HG03354 (cell line): ENCODE measurements at regions not wholly inside any gene's neighbourhood (a gene's known extent, or its start where the extent isn't known, plus 50 kb on each side); places are given as distances from the start of the nearest gene placed in this dataset.

Experiments
- ATAC-seq: cut with Tn5 transposase; IDR thresholded peaks from one replicate; pipeline ENCODE4 v1.9.1; 2021; ENCODE audit warnings: mild to moderate bottlenecking; ENCODE audit not compliant: unreplicated experiment, poor library complexity, severe bottlenecking

DNA sequence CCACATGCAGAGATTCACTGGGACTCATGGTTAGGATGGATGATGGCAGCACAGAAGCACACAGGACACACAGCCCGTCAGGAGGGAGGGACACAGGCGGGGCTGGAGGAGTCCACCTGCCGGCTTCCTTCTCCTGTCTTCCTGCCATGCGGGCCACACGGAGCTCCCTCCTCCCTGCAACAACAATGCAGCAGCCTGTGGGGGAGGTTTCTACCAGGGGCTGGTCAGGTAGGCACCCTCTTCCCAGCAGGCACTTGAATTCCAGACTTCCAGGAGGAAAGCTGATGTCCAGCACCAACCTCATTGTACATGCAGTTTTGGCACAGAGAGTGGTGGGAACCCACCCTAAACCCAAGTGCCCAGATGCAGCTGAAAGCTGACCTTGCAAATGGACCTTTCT, 341.2 kb downstream of the GLRX3 start:
- no peak for ATAC-seq

DNA sequence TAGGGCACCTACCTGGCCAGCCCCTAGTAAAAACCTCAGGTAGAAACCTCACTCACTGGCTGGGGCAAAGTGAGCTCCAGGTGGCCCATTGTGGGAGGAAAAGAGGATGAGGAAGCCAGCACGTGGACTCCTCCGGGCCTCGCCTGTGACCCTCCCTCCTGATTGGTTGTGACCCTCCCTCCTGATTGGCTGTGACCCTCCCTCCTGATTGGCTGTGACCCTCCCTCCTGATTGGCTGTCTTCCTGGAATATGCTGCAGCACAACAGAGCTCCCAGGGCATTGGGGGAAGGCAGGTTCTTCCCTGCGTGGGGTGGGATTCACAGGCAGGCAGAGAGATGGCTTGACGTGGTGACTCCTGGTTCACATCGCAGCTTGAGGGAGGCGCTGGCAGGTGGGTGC, 343.0 kb downstream of the GLRX3 start:
- no peak for ATAC-seq

DNA sequence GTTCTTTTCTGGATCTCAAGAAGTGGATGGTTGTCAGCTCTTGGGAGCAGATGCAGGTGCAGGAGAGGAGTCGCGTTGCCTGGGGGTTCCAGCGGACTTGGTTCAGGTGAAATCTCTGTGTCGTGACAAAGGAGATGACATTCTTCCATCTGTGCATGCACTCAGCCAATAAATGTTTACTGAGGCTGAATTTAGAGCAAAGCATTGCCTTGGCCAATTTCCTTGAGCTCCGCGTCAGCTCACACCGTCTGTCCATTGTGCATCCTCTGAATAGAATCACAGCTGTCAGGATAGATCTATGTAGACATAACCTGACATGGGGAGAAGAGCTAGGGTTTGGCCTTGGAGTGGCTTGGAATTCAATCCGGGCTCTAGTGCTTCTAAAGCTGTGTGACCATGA, 343.7 kb downstream of the GLRX3 start:
- no peak for ATAC-seq

DNA sequence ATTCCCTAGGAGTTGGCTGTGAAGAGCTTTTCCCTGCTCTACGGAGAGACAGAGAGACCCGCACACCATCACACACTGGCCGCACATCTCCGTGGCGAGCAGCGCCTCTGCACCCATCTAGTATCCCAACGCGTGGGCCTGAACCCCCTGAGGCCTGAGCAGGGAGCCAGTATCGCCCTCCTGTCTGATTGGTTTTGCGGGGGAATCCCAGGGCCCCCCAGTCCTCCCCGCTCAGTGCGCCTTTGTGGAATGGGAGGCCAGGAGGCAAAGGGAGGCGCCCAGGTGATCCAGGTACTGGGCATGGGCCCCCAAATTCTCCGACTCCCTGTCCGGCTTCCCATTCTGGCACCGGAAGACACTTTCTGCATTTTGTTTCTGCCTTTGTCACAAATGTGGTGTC, 344.3 kb downstream of the GLRX3 start:
- no peak for ATAC-seq

DNA sequence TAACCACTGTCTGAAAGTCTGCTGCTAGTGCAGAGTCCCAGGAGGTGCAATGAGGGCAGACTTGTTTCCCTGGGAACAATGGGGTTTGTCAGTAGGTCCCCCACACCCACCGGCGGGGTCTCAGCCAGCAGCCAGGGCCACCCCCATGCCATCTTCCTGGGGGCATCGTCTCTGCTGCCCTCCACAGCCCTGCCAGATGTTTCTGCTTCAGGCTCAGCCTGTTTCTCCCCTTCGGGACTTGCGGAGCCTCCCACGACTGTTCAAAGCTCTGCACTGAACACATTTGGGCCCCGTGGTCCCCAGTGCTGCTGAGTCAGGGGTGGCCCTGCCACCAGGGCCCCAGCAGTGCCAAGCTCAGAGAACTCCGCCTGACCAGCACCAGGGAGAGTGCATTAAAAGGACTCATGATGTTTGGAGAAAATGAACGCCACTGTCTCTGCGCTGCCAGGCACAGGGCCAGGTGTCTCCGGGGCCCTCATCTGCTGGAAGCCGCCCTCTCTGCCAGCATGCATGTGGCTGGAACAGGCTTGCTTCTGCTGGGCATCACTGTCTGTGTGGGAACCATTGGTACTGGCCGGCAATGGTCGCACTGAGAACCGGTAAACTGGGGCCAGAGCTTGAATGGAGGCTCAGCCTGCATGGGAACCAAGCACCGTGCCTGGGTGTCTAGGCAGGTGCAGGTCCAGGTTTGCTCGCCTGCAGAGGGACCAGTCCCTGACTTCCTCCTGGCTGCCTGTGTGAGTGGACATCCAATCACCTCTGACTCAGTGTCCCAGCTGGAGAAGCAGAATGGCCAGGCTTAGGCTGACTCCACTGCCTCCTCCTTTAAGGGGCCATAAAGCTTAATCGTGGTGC, 345.1 kb downstream of the GLRX3 start:
- no peak for ATAC-seq

DNA sequence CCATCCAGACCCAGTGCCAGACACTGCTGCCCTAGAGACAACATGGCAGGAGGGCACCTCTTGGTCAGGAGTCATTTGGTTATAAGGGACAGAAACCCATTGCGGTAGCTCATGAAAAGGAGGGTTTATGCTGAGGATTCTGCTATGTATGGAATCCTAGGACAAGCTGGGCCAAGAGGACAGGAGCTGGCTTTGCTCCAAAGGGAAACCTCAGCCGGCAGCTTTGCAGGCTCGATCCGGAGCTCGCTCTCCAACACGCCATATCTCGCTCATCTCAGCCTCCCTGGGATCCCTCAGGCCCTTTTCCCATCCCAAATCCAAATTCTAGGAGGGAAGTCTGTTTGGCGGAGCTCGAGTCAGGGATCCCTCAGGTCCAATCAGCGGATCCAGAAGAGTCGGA, 345.7 kb downstream of the GLRX3 start:
- ATAC-seq, result no peak

DNA sequence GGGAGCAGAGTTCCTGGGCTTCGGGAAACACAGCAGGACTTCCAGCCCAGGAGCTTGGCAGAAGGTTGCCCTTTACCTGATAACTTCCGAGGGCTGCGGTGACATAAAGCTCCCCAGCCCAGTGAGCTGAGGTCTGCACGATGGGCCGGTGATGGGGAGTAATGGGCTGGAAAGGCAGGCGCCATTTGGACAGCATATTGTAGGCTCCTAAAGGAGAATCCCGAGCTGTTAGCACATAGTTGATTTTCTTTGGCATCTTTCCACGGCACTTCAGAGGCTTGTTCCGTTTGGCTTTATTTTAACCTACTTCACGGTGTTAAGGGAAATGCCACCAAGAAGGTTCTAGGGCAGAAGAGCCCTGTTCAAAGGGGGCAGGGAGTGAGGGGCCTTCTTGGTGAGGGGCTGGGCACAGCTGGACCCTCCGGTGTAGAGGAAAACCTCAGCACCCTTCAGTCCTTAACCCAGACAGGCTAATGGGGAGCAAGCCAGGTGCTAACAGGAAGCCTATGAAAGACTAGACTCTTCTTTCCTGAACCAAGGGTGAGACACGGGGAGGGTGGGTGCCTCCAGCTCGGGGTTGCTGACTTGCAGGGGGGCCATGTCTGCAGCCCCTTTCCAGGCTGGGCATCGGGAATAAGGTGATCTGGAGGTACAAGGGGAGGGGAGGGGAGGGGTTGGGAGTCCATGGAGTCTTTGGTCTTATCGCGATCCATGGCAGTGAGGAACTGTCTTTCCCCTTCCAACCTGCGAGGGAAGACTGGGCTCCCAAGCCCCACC, 347.7 kb downstream of the GLRX3 start:
- no peak for ATAC-seq

DNA sequence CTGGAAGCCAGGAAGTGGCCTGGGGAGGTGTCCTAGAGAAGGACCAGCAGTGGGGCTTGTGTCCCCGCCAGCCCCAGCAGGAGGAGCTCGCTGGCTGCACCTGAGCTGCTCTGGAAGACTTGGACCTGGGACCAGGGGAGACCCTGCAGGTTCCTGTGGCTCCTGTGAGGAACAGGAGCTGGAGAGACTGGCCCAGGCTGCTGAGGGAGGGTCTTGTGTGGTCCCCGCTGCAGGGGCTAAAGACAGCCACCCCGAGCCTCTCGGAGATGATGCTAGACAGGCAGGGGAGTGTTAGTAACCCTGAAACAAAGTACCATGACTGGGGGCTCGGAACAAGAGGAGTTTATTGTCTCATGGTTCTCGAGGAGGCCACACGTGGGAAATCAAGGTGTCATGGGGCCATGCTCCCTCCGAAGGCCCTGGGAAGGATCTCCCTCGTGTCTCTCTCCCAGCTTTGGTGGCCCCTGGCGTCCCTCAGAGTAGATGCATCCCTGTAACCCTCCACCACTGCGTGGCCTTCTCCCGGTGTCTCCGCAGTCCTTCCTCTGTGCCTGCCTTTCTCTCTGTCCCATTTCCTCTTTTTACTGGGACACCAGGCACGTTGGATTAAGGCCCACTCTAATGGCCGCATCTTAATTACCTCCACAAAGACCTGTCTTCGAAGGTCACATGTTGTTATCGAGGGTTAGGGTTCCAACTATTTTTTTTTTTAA, 348.4 kb downstream of the GLRX3 start:
- no peak for ATAC-seq

DNA sequence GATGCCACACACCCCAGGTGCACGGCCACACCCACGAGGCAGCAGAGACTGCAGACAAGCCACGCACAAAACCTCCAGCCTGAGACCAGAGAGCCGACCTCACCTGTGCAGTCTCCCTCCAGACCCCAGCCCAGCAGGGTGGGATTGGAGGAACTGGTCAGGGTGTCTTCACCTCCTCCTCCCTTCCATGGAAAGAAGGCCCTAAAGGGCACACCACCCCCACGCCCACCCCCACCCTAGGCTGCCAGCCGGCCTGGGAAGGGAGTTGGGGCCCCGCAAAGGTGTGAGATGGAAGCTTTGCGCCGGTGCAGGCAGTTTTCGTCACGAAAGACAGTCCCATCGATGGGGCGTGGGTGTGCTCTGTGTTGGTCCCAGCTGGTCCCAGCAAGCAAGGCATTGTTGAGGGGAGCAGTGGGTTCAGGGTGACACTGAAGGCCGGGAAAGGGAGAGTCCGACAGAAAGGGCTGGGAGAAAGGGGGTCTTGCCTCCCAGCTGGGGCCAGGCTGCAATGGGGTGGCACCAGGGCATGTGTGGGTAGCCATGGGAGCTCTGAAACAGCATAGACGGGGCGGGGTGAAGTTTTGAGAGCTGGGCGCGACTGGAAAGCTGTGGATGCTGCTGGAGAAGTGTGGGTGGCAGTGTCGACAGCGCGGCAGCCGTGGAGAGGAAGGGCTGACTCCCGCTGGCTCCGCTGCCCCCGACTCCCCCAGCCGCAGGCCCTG, 349.2 kb downstream of the GLRX3 start:
- ATAC-seq, result no peak

DNA sequence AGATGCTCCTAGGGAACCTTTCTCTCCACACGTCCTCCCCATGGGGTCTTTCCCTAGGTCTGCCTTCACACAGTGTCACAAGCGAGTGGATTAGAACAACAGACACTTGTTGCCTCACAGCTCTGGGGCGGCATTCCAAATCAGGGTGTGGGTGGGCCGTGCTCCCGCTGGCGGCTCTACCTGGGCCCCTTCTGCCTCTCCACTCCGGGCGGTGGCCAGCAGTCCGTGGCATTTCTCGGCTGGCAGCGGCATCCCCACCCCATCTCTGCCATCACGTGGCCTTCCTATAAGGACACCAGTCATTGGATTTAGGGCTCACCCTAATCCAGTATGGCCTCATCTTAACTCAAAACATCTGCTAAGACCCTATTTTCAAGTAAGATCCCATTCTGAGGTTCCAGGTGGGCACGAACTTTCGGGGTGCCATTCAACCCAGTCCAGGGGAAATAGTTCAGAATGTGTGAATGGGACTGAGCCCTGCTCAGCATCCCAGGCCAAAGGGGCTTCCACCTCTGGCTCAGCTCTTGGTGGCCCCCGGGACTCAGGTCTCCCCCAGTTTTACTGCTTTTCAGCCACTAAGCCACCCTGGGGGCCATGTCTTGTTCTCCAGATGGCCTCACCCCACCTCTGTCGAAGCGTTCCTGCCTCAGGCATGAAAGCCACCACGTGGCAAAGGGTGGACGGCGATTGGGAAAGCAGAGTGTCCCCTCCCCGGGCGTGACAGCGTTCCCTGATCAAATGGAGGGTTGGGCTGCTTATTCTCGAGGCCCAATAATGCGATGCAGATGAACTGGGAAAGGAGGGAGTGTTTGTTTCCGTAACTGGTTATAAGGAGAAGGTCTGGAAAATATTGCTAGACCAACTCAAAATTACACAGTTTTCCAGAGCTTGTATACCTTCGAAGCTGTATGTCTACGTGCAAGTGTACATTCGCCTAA, 350.0 kb downstream of the GLRX3 start:
- ATAC-seq, result no peak

DNA sequence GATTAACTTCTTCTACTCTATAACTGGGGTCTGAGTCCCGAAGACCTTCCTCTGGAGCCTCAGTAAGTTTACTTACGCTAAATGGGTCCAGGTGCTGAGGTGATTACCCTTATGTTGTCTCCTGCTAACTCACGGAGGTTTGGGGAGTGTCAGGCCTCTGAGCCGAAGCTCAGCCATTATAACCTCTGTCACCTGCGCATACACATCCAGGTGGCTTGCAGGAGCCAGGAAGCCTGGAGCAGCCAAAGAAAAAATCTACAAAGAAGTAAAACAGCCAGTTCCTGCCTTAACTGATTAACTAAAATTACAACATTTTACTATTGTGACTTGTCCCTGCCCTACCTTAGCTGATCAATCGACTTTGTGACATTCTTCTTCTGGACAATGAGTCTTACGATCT, 350.7 kb downstream of the GLRX3 start:
- ATAC-seq, result no peak

DNA sequence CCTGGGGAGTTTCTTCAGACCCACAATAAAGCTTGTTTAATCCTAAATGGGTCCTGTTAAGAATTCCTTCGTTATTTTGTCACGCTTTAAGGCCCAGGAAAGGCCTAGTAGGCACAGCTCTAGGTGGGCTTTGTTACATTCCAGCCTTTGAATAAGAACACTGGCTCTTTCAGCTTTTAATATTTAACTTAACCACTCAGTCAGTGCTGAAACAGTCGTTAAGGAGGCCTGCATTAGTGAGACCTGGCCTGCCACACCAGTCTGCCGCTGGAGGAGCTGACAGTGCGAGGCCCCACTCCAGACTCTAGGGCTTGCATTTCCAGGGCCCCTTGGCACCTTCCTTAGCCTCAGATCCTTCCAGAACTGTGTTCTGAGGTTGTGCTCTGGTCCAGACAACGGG, 351.4 kb downstream of the GLRX3 start:
- no peak for ATAC-seq

DNA sequence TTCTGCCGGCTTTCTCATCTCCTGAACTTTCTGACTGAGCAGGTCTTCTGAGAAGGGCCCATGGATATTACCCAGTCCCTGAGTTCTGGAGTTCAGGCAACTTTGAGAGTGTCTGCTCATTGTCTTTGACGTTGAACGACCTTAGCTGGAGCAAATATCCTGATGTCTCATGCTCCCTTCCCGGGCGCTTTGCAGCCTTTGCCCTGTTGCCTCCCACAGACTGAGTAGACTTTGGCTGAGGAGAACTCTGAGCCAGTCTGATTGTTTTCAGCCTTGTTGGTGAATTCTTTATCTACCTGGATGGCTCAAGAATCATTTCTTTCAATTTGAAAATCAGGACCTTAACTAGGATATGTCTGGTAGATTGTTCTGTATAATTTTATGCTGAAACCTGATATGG, 353.7 kb downstream of the GLRX3 start:
- ATAC-seq, result no peak

DNA sequence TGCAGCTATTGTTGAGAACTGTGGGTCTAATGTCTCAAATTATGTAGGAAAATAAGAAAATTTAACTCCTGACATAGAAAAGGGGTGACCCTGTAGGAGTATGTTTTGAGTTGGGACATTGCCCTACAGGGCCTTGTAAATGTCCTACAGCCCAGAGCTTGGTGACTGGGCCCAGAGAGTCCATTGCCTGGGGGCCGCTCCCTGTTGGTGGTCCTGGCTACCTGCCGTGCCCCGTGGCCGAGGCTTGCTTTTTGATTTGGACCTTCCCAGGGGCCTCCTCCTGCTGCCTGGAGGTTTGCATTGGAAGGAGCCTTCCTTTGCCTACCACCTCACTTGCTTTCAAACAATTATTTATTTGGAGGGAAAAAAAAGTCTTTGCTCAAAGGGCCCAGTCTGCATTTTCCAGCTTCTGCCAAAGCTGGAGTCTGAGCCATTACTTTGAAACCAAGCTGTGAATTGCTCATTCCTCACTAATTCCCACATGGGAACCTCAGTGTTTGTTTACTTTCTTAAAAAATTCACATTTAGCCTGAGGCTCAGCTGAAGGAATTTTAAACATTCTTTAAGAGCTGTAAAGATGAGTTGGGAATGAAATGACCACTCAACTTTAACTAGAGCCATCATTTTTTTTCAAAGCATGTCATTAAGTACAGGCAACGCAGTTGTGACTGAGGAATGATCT, 355.0 kb downstream of the GLRX3 start:
- ATAC-seq, result no peak

DNA sequence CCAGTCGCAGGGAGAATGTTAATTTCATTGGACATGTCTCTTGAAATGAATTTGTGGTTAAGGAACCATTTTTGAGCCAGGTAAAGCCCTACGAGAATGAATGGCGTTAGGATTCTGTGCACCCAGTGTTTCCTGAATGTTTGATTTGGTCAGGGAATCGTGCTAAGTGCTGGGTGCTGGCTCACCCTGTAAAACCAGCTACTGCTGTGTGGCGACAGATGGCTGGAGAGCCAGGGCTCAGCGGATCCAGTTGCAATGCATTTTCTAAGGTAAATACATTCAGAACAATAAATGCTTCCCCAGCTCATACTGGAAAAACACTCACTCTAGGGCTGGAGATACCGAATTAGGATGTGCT, 355.5 kb downstream of the GLRX3 start:
- no peak for ATAC-seq

DNA sequence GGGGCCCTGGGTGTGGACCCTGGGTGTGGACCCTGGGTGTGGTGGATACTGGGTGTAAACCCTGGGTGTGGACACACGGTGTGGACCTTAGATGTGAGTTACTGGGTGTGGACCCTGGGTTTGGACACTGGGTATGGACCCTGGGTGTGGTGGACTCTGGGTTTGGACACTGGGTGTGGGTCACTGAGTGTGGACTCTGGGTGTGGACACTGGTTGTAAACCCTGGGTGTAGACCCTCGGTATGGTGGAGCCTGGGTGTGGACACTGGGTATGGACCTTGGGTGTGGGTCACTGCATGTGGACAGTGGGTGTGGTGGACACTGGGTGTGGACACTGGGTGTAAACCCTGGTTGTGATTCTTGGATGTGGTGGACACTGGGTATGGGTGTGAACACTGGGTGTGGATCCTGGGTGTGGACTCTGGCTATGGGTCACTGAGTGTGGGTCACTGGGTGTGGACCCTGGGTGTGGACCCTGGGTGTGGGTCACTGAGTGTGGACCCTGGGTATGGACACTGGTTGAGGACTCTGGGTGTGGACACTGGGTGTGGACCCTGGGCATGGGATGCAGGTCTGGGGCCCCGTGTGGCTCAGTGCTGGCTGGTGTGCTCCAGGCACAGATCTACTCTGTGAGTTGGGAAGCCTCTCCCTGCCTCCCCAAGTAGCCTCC, 356.2 kb downstream of the GLRX3 start:
- ATAC-seq, result no peak

DNA sequence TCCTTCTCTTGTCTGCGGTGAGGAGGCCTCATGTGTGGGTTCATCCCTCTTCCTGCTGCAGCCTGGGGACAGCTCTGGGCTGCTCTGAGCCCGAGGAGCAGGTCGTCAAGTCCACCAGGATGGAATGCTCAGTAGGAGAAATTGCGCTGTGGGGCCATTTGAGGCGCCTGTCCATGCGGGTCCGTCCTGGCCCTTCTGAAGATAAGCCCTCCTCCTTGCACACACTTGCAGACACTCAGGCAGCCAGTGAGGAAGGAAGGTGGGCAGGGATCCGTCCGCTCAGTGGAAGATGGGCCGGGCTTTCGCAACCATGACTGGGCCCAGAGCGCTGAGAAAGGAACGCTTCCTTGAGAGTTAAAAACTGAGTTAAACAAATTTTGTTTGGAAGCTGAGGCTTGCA, 356.8 kb downstream of the GLRX3 start:
- no peak for ATAC-seq
